GM21737 (cell line): ENCODE measurements at regions not wholly inside any gene's neighbourhood (a gene's known extent, or its start where the extent isn't known, plus 50 kb on each side); places are given as distances from the start of the nearest gene placed in this dataset.

Experiments
- ATAC-seq: cut with Tn5 transposase; IDR thresholded peaks from one replicate; pipeline ENCODE4 v1.9.1; 2021; ENCODE audit warnings: mild to moderate bottlenecking, moderate library complexity; ENCODE audit not compliant: unreplicated experiment

GRCh38 chr5:159525117-159525516, 194.8 kb upstream of the IL12B start:
- ATAC-seq, result no peak

GRCh38 chr5:159527546-159528254, 197.4 kb upstream of the IL12B start:
- ATAC-seq, result no peak

GRCh38 chr5:159531554-159532105, 201.3 kb upstream of the IL12B start:
- ATAC-seq, result no peak

GRCh38 chr5:159533197-159533596, 202.9 kb upstream of the IL12B start:
- ATAC-seq, result no peak

- ATAC-seq, result no peak
Observed at GRCh38 chr5:159536166-159536565, 205.9 kb upstream of the IL12B start.

GRCh38 chr5:159536646-159537045, 206.4 kb upstream of the IL12B start:
- ATAC-seq, result no peak

GRCh38 chr5:159539678-159540077, 209.4 kb upstream of the IL12B start:
- ATAC-seq, result no peak

GRCh38 chr5:159543326-159543725, 213.0 kb upstream of the IL12B start:
- ATAC-seq, result no peak

- ATAC-seq, result no peak
Observed at GRCh38 chr5:159545156-159545555, 214.9 kb upstream of the IL12B start.

- ATAC-seq, result no peak
Observed at GRCh38 chr5:159547466-159548195, 217.3 kb upstream of the IL12B start.

GRCh38 chr5:159548517-159548916, 218.2 kb upstream of the IL12B start:
- ATAC-seq, result no peak

GRCh38 chr5:159549046-159549445, 218.8 kb upstream of the IL12B start:
- ATAC-seq, result no peak

- no peak for ATAC-seq
Observed at GRCh38 chr5:159550951-159551350, 220.7 kb upstream of the IL12B start.

GRCh38 chr5:159552751-159553150, 222.5 kb upstream of the IL12B start:
- ATAC-seq, result no peak

GRCh38 chr5:159553792-159554191, 223.5 kb upstream of the IL12B start:
- no peak for ATAC-seq

- no peak for ATAC-seq
Observed at GRCh38 chr5:159555084-159555483, 224.8 kb upstream of the IL12B start.

- ATAC-seq, result no peak
Observed at GRCh38 chr5:159559337-159559736, 229.1 kb upstream of the IL12B start.

- no peak for ATAC-seq
Observed at GRCh38 chr5:159560088-159560487, 229.8 kb upstream of the IL12B start.

GRCh38 chr5:159564031-159564430, 233.7 kb upstream of the IL12B start:
- no peak for ATAC-seq

- no peak for ATAC-seq
Observed at GRCh38 chr5:159566832-159567231, 236.5 kb upstream of the IL12B start.

GRCh38 chr5:159567461-159567860, 237.2 kb upstream of the IL12B start:
- no peak for ATAC-seq
